GM06990 (cell line): ENCODE measurements at regions not wholly inside any gene's neighbourhood (a gene's known extent, or its start where the extent isn't known, plus 50 kb on each side); places are given as distances from the start of the nearest gene placed in this dataset.

Experiments
- DNase-seq: peaks from one replicate; pipeline ENCODE4 v3.0.0-alpha.2; 2011; ENCODE audit not compliant: insufficient read length; ENCODE audit errors: extremely low read depth
- H3K27me3 ChIP-seq: replicated peaks from 2 replicates; pipeline ENCODE4 v1.6.0; 2011; ENCODE audit warnings: low read length; ENCODE audit not compliant: control insufficient read depth, insufficient read depth
- H3K36me3 ChIP-seq: 2 replicates; pipeline ENCODE4 v1.5.1; 2011; ENCODE audit warnings: low read length; ENCODE audit not compliant: control insufficient read depth, insufficient read depth
- H3K4me3 ChIP-seq: replicated peaks from 2 replicates; pipeline ENCODE4 v1.5.1; 2011; ENCODE audit warnings: low read depth, mild to moderate bottlenecking, control low read depth, low read length
- TF ChIP-seq, protein P1 (sequence below): IDR thresholded peaks from 2 replicates; pipeline ENCODE4 v1.5.1; 2011; ENCODE audit warnings: low read length, control low read depth, mild to moderate bottlenecking, inconsistent platforms; ENCODE audit not compliant: insufficient read depth, poor library complexity, severe bottlenecking

DNA sequence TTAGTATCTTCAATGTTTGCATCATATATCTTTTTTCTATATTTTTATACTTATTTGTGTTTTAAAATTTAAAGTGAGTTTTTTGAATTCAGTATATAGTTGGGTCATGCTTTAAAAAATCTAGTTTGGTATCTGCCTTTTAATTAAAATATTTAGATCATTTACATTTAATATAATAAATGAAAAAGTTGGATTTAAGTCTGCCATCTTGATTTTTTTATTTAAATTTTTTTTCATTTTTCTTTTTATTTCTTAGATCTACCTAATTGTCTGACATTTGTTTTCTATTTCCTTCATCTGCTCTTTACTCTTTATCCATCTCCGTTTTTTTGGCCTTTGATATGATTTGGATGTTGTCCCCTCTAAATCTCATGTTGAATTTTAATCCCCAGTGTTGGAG lies 50.0 kb upstream of the N4BP1 start:
- TF ChIP-seq, protein P1, sequence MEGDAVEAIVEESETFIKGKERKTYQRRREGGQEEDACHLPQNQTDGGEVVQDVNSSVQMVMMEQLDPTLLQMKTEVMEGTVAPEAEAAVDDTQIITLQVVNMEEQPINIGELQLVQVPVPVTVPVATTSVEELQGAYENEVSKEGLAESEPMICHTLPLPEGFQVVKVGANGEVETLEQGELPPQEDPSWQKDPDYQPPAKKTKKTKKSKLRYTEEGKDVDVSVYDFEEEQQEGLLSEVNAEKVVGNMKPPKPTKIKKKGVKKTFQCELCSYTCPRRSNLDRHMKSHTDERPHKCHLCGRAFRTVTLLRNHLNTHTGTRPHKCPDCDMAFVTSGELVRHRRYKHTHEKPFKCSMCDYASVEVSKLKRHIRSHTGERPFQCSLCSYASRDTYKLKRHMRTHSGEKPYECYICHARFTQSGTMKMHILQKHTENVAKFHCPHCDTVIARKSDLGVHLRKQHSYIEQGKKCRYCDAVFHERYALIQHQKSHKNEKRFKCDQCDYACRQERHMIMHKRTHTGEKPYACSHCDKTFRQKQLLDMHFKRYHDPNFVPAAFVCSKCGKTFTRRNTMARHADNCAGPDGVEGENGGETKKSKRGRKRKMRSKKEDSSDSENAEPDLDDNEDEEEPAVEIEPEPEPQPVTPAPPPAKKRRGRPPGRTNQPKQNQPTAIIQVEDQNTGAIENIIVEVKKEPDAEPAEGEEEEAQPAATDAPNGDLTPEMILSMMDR, result no peak
- Histone ChIP-seq H3K36me3 (no peaks in the 10 kb centered on the region), H3K27me3 (no peaks in the 10 kb centered on the region), H3K4me3 (no peak overlapping the region)
- DNase-seq, result no peak
